Sigmoid colon (tissue), 6 donors: ENCODE measurements at regions not wholly inside any gene's neighbourhood (a gene's known extent, or its start where the extent isn't known, plus 50 kb on each side); places are given as distances from the start of the nearest gene placed in this dataset.
"Not testable (repeated sequence)": the region's sequence is repeated elsewhere in the genome, so short reads cannot be mapped to it uniquely, and the experiment has no call there.

Experiments
- DNase-seq: peaks from one replicate; pipeline ENCODE4 v3.0.0-alpha.2; 2019
- H3K27ac ChIP-seq, 4 donors: fragments of 200-600 bp; sonication (generic); one replicate each; pipeline ENCODE4 v1.5.1; 2016 to 2019; ENCODE audit warnings: mild to moderate bottlenecking in 1 of 4
- H3K27me3 ChIP-seq, 3 donors: fragments of 200-600 bp; sonication (generic); one replicate each; pipeline ENCODE4 v1.5.1; 2019; ENCODE audit warnings: mild to moderate bottlenecking in 1 of 3
- H3K36me3 ChIP-seq, 4 donors: fragments of 200-600 bp; sonication (generic); one replicate each; pipeline ENCODE4 v1.5.1; 2016 to 2019
- H3K4me1 ChIP-seq, 4 donors: fragments of 200-600 bp; sonication (generic); one replicate each; pipeline ENCODE4 v1.5.1; 2017 to 2019
- H3K4me3 ChIP-seq, 4 donors: fragments of 200-600 bp; sonication (generic); one replicate each; pipeline ENCODE4 v1.5.1; 2017 to 2019; ENCODE audit warnings: mild to moderate bottlenecking in 2 of 4, moderate library complexity in 1 of 4
- H3K9me3 ChIP-seq, 4 donors: fragments of 200-600 bp in 3 of 4; sonication (generic) in 3 of 4; one replicate each; pipeline versions ENCODE4 v1.5.1 to v1.6.1; 2013 to 2019
- EP300 ChIP-seq, 4 donors: sonication (generic); formaldehyde crosslinking; IDR thresholded peaks; one replicate each; pipeline ENCODE4 v1.6.1; 2017; ENCODE audit warnings: antibody characterized with exemption in 4 of 4
- POLR2A ChIP-seq, 2 donors: fragments of 450-650 bp; IDR thresholded peaks; one replicate each; pipeline ENCODE4 v1.6.1; 2016; ENCODE audit warnings: antibody characterized with exemption in 2 of 2, mild to moderate bottlenecking in 2 of 2, moderate library complexity in 2 of 2
- POLR2AphosphoS5 ChIP-seq, 4 donors: sonication (generic); formaldehyde crosslinking; IDR thresholded peaks; one replicate each; pipeline ENCODE4 v1.6.1; 2017; ENCODE audit warnings: antibody characterized with exemption in 4 of 4
- WGBS, 2 donors: extraction: QIAGEN DNeasy Blood & Tissue Kit; methylation state at CpG; one replicate each; pipeline ENCODE4 v1.1.7; 2013; 5-methylcytosine and 5-hydroxymethylcytosine counted together
- intact Hi-C: fragments of 100-400 bp; cut with DNase I; formaldehyde crosslinking; loops from one replicate; pipeline ENCODE4 v1.15.1; 2023
- TF ChIP-seq, protein P1 (sequence below), 4 experiments: fragments of 450-650 bp in 3 of 4; fragments of 200-600 bp in 1 of 4; IDR thresholded peaks; one replicate each; pipeline ENCODE4 v1.5.1; 2016 to 2019; ENCODE audit warnings: antibody characterized with exemption in 4 of 4, mild to moderate bottlenecking in 3 of 4, moderate library complexity in 2 of 4
- donor health status: healthy with polysubstance abuse.
- donor health status: healthy.

DNA sequence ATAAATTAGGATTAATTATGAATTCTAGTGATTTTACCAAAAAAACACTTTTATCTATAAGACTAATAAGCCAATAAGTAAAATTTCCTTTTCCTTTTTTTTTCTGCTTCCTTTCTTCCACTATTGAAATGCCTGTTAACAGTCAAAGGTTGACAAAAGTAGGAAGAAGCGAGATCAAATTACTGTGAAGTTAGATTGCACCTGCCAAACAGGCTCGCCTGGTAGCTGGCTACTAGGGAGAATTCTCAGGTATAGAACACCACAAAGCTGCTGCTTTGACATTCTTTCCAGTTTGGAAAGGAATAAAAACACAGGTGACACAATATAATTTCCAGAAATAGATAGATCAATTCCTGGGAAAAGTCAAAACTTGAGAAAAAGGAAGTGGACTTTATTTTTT, 749.0 kb downstream of the NSUN3 start:
- no peak overlapping the region for H3K27ac ChIP-seq
- intact Hi-C loops = no loop called here
- no peaks in the 10 kb centered on the region for H3K4me1 ChIP-seq
- H3K9me3 ChIP-seq = no peaks in the 10 kb centered on the region
- DNase-seq = no peak
- H3K36me3 ChIP-seq = no peaks in the 10 kb centered on the region
- no peak for TF ChIP-seq EP300 (IDR thresholded peaks at IDR 0.05)
- TF ChIP-seq, protein P1, sequence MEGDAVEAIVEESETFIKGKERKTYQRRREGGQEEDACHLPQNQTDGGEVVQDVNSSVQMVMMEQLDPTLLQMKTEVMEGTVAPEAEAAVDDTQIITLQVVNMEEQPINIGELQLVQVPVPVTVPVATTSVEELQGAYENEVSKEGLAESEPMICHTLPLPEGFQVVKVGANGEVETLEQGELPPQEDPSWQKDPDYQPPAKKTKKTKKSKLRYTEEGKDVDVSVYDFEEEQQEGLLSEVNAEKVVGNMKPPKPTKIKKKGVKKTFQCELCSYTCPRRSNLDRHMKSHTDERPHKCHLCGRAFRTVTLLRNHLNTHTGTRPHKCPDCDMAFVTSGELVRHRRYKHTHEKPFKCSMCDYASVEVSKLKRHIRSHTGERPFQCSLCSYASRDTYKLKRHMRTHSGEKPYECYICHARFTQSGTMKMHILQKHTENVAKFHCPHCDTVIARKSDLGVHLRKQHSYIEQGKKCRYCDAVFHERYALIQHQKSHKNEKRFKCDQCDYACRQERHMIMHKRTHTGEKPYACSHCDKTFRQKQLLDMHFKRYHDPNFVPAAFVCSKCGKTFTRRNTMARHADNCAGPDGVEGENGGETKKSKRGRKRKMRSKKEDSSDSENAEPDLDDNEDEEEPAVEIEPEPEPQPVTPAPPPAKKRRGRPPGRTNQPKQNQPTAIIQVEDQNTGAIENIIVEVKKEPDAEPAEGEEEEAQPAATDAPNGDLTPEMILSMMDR (IDR thresholded peaks at IDR 0.05) = no peak
- TF ChIP-seq POLR2A (IDR thresholded peaks at IDR 0.05) = no peak
- no peak for TF ChIP-seq POLR2AphosphoS5 (IDR thresholded peaks at IDR 0.05)
- WGBS, 2 donors = 58 to 69% methylated on average over 2 of the region's 2 CpGs
- H3K4me3 ChIP-seq = no peak overlapping the region
- H3K27me3 ChIP-seq = no peaks in the 10 kb centered on the region

DNA sequence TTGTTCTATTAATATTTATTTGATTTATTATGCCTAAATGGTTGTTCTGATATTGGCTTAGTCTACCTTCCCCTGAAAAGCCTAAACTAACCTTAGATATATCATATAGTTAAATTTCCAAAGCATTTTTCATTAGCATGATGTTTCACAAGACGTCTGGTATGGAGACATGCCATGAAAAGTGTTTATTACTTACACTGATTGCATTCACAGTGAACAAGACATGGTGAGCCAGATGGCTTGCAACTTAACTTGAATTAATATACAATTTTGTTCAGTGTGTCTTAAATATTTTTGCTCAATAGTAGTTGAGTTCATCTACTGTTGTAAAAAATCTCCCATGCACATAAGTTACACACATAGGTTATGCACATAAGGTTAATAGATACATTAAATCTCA, 758.4 kb downstream of the NSUN3 start:
- Histone ChIP-seq H3K27me3 (no peaks in the 10 kb centered on the region), H3K4me3 (no peak overlapping the region), H3K4me1 (no peaks in the 10 kb centered on the region), H3K27ac (no peak overlapping the region), H3K9me3 (peaks cover 0 to 4% (median 0%) of the 10 kb centered on the region in 4 donors), H3K36me3 (no peaks in the 10 kb centered on the region)
- intact Hi-C loops = no loop called here
- WGBS, 2 donors = 33 to 69% methylated on average over 1 of the region's 1 CpG
- DNase-seq = no peak
- TF ChIP-seq POLR2A (IDR thresholded peaks at IDR 0.05) (no peak), POLR2AphosphoS5 (IDR thresholded peaks at IDR 0.05) (no peak), EP300 (IDR thresholded peaks at IDR 0.05) (no peak)
- TF ChIP-seq, protein P1 (IDR thresholded peaks at IDR 0.05) = no peak

DNA sequence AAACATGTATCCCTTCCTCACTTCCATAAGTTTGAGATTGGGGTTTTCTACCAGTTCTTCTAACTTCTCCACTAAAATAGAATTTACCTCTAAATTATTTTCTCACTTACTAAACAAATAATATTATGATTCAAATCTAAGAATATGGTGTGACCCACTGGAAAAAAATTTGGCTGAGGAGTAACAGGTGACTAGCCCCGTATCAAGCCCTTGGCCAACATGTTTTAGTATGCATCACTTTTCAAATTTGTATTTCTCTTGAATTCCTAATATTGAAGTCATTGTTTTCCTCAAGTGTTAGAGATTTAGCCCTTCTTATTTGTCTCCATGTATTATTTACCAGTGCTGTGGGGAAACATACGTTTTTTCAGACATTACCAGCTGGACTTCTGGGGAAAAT, 759.4 kb downstream of the NSUN3 start:
- peaks cover 0 to 5% (median 0%) of the 10 kb centered on the region in 4 donors for H3K9me3 ChIP-seq

DNA sequence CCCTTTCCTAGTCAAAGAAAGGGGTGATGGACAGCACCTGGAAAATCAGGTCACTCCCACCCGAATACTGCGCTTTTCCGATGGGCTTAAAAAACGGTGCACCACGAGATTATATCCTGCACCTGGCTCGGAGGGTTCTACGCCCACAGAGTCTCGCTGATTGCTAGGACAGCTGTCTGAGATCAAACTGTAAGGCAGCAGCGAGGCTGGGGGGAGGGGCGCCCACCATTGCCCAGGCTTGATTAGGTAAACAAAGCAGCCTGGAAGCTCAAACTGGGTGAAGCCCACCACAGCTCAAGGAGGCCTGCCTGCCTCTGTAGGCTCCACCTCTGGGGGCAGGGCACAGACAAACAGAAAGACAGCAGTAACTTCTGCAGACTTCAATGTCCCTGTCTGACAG, 783.4 kb downstream of the NSUN3 start:
- H3K4me1 ChIP-seq, H3K9me3 ChIP-seq, H3K27ac ChIP-seq, H3K27me3 ChIP-seq, DNase-seq, H3K36me3 ChIP-seq, H3K4me3 ChIP-seq, intact Hi-C loops: not testable (repeated sequence)
- 90 to 93% methylated on average over 10 of the region's 10 CpGs for WGBS, 2 donors

More for the DNA sequence above, 759.4 kb downstream of the NSUN3 start:
- TF ChIP-seq POLR2A (IDR thresholded peaks at IDR 0.05) (no peak), EP300 (IDR thresholded peaks at IDR 0.05) (no peak), POLR2AphosphoS5 (IDR thresholded peaks at IDR 0.05) (no peak)
- TF ChIP-seq, protein P1 (IDR thresholded peaks at IDR 0.05) = no peak
- intact Hi-C loops = no loop called here
- Histone ChIP-seq H3K4me1 (no peaks in the 10 kb centered on the region), H3K4me3 (no peak overlapping the region), H3K27me3 (no peaks in the 10 kb centered on the region), H3K27ac (no peak overlapping the region), H3K36me3 (no peaks in the 10 kb centered on the region)
- no peak for DNase-seq
- WGBS, 2 donors = 56 to 71% methylated on average over 2 of the region's 2 CpGs

DNA sequence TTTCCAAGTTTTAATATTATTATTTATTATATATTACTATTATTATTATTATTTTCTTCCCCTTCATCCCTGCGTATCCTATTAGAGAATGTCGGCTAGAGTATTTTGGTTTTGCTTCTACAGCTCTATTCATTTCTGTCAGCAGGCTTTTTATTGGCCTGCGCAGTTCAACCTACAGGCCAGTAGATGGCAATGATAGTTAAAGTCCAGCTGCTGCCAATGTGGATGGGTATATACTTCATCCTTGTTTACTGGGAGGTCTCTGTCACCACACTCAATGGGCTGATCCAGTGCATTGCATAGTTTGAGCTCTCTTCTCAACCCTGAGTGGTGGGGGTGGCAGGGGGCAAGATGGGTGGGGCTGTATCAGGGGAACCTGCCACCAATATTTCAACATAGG, 799.8 kb downstream of the NSUN3 start:
- H3K4me1 ChIP-seq = no peaks in the 10 kb centered on the region
- no peak for TF ChIP-seq EP300 (IDR thresholded peaks at IDR 0.05)
- TF ChIP-seq, protein P1 (IDR thresholded peaks at IDR 0.05) = peak in 2 of 4 experiments; percentile 14 to 52
- no peak for TF ChIP-seq POLR2AphosphoS5 (IDR thresholded peaks at IDR 0.05)
- TF ChIP-seq POLR2A (IDR thresholded peaks at IDR 0.05) = no peak
- no peak for DNase-seq

More for the DNA sequence above, 799.8 kb downstream of the NSUN3 start:
- Histone ChIP-seq H3K27me3 (no peaks in the 10 kb centered on the region), H3K9me3 (peaks cover 7 to 12% (median 8%) of the 10 kb centered on the region in 4 donors), H3K36me3 (no peaks in the 10 kb centered on the region), H3K4me3 (no peak overlapping the region), H3K27ac (no peak overlapping the region)
- intact Hi-C loops = no loop called here
- 30 to 64% methylated on average over 3 of the region's 3 CpGs for WGBS, 2 donors
